HG03039 (cell line): ENCODE measurements at regions not wholly inside any gene's neighbourhood (a gene's known extent, or its start where the extent isn't known, plus 50 kb on each side); places are given as distances from the start of the nearest gene placed in this dataset.
"Not testable (repeated sequence)": the region's sequence is repeated elsewhere in the genome, so short reads cannot be mapped to it uniquely, and the experiment has no call there.

Experiments
- ATAC-seq: cut with Tn5 transposase; IDR thresholded peaks from one replicate; pipeline ENCODE4 v1.9.1; 2021; ENCODE audit warnings: mild to moderate bottlenecking, moderate library complexity; ENCODE audit not compliant: unreplicated experiment

DNA sequence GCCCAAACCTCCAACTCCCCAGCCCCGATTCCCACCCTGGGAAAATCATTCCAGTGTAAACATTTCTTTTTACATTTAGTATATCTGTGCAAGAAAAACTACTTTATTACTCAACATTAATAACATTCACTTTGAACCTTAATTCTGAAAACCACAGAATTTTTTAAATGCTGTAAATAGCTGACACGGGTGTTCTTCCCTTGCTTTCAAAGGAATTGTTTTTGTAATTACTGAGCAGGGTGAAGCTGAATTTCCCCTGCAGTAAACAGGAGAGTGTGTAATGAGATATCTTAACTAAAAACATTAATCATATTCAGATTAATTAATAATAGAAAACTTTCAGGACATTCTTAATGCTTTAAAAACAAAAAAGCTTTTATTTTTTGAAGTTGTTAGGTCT, 99.3 kb upstream of the CITED2 start:
- no peak for ATAC-seq

GRCh38 chr6:139473231-139473701, 98.8 kb upstream of the CITED2 start:
- ATAC-seq = no peak

DNA sequence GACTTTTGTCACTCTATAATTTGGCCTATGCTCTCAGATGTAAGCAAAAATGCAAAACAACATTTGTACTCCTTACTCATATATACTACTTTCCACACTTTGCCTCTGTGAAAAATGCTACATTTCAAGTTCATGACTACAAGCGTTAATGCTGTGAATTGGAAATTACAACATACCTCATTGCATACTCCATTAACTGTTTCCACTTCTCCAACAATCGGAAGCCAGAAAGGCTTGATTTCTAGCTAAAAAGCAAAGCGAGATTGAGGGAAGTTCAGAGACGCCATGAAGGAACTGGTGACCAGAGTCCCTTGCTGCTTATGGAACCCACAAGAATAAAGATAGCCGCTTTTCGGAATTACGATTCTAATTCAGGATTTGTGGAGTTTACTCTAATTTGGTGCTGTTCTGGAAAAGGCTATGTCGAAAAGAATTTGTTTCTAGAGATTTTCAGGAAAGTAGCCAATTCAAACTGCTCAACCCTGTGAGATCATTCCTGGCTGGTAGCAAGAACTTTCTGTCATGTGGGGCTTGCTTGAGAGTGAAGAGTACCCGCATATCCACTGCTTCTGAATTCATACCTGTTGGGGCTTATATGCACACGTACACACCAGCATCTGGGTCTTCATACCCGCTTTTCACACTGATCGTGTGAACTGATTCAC, 98.0 kb upstream of the CITED2 start:
- ATAC-seq = no peak

- ATAC-seq = no peak
Measured at GRCh38 chr6:139470997-139471396, 96.5 kb upstream of the CITED2 start.

DNA sequence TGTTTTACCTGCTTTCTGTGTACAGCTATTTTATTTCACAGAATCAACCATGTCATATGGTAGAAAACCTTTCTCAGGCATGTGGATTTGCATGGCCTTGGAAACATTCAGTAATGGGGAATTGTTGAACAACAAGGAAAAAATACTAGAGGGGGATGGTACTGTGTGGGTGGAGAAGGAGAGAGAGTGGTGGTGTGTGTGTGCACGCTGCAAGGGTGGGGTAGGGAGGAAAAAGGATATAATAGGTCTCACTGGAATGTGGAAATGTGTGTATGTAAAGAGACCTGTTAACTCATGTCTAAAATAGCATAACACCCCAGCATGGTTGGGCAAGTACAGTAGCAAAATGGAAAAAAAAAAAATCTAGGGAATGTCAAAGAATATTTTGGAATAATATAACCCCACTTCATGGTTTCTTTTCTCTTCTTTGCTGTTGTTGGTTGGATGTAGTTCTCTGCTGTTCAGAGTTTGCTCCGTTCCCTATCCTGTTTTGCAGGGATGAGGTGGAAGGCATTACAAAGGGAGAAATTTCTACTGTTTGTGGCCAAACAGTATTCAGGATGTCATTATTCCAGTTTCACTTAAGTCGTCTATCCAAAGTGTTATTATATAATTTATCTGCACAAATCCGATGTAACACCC, 93.9 kb upstream of the CITED2 start:
- ATAC-seq = no peak

DNA sequence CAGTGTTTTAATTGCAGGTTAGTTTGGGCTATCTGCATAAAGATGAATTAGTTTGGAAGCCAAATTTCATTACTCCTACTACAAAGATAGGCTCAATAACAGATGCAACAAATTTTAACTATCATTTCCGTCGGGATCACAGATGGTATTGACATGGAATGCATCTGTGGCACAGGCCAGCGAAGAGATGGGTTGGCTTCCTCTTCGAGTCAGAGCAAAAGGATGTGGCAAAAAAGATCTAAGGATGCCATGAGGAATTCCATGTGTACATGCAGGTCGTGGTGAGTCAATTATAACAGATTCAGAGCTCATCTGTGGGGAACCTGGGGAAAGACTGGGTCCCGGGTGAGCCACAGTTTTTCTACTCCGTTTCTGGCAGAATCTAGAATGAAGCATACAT, 83.0 kb upstream of the CITED2 start:
- ATAC-seq = no peak

DNA sequence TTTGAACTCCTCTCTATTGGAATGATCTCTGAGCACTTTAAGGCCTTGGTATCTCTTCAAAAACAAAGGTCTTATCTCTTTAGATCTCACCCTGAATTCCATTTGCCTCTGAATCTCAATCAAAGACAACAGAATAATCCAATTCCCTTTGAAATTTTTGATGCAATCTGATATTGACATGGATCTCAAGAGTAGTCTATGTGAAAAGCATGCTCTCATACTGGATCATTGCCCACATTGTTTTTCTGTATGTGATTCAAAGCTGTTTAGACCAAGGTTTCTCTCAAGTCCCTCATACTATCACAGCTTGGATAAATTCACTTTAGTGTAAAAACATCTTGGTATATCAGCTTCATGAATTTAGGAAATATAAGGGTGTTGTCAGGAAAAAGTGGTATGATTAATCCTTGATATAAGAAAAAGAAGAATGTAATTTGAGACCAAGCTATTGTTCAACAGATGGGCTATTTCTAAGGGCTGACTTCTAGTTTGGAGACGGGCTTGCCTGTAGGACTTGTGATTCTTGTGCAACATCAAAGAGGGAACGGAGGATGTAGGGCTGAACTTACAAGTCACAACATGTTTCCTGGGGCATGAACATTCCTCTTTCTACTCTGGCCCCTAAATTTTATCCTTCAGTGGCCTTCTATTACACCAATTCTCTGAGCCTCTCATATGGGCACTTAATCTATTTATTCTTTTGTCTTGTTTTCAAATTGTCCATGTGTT, 77.9 kb upstream of the CITED2 start:
- no peak for ATAC-seq

DNA sequence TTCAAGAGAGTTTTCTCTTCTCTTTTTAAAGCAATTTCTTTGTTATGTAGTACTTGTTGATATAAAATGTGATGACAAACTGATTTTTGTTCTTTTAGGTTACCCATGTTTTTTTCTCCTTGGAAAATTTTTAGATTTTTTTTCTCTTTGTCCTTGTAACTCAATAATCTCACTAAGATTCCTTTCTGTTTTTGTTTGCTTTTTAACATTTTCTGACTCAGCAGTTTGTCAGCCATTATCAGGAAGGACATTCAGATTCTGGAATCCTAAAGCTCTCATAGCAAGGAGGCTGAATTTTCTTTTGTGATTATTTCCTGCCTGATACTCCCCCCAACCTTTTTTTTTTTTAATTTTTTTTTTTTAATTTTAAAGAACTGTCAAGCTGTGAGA, 75.2 kb upstream of the CITED2 start:
- no peak for ATAC-seq

- no peak for ATAC-seq
Measured at GRCh38 chr6:139448998-139449610, 74.7 kb upstream of the CITED2 start.

DNA sequence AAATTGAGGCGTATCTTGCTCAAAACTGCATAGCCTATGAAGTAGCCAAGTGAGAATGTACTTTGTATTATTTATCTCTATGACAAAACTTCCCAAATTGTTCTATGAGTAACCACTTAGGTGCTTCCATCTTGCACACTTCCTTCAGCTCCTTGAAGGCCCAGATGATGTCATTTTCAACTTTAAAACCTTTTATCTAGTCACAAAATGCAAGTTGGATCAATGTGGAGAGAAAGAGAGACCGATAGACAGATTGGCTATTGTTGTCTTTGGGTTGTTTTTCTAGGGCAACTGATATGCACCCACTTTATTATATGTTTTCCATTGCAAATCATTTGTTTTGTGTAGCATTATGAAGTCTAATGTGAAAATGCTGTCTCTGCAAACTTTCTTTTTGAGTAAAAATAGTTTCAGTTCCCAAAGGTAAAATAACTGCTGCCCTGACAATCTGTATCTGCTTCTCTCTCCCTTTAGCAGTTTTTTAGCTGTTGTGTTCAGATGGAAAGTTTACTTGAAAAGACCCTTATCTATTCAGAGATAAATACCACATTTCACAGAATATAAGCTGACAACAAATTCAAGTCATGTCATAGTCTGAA, 73.7 kb upstream of the CITED2 start:
- ATAC-seq = peak; percentile 76

GRCh38 chr6:139447656-139447975, 73.2 kb upstream of the CITED2 start:
- no peak for ATAC-seq

DNA sequence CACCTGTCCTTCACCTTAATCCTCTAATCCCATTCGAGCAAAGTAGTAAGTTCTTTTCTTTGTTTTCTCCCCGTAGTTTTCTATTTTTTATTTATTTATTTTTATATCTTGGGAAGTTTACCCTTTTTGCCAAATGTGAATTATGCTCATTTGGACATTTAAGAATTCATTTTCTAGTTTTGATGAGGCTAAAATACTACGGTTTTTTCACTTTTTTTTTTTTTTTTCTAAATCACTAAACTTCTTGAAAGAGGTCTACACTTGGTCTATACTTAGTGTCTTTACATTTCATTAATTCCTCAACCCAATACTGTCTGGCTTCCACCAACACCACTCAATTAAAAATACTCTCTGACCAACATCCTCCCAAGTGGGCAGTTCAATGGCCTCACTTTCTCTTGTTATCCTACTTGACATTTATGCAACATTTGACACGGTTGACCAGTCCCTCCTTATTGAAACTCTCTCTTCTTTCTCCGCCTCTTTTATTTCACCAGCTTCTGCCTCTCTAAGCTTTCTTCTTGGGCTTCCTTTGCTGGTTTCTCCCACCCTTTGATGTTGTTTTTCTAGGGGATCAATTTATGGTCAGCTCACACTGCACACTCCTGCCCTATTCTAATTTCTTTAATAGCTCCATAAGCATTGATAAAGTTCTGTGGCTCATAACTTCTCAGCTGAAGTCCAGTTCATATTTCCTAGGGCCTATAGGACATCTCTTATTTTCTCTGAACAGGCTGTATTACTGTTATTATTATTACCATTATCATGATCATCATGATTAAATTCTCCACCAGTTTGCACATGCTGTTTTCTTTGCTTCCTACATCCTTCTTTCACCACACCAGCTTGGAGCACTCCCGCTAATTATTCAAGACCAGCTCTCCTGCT, 72.6 kb upstream of the CITED2 start:
- ATAC-seq = no peak

GRCh38 chr6:139446138-139446715, 71.8 kb upstream of the CITED2 start:
- ATAC-seq = no peak

GRCh38 chr6:139444273-139444787, 69.9 kb upstream of the CITED2 start:
- not testable (repeated sequence) for ATAC-seq

- ATAC-seq = no peak
Measured at GRCh38 chr6:139443231-139444112, 69.0 kb upstream of the CITED2 start.

- ATAC-seq = no peak
Measured at GRCh38 chr6:139442188-139442671, 67.8 kb upstream of the CITED2 start.

DNA sequence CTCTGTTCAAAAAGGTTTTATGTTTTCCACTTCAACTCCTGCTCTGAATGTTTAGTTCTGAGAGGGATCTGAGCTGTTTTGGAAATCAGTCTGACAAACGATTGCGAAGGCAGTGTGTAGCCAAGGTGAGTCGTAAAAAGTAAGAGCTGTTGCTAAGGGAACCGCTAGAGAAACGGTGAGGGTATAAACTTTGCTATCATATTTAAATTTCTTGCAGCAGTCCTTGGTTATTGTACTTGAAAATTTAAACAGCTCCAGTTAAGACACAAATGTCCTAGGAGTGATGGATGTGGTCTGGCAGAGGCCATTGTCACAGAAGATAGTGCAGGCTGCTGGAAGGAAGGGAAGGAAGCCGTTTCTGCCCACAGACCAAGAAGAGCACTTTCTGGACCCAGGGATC, 64.9 kb upstream of the CITED2 start:
- ATAC-seq = no peak

DNA sequence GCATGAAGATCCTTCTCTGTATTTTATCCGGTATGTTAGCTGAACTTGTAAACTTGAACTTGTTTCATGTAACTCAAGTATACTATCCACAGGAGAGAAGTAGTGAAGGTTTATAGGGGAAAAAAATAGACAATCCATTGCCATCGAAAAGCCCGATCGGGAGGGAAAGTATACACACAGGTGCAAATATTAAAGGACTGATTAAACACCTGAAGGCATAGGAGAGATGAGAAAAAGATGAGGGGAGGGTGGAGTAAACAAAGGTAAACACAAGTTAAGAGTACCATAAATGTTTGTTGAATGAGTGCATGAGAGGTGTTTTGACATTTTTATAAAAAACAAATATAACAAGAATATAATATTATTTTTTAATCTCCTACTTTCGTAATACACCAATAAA, 64.3 kb upstream of the CITED2 start:
- no peak for ATAC-seq

GRCh38 chr6:139436957-139437348, 62.5 kb upstream of the CITED2 start:
- no peak for ATAC-seq
